Activated naive CD4-positive, alpha-beta T cell treated with anti-CD3 and anti-CD28 coated beads for 36 hours (primary cell): ENCODE measurements at regions not wholly inside any gene's neighbourhood (a gene's known extent, or its start where the extent isn't known, plus 50 kb on each side); places are given as distances from the start of the nearest gene placed in this dataset.

Source experiments
- CTCF ChIA-PET: fragments of 350-600 bp; sonication (Branson Sonifier 250); formaldehyde crosslinking; loops from one replicate; lab custom pipeline; 2021; ENCODE audit warnings: antibody characterized with exemption; lab: Charles Lee
- DNase-seq: peaks from one replicate; pipeline ENCODE4 v3.0.0-alpha.2; 2020
- H3K27ac Mint-ChIP-seq: one replicate; pipeline ENCODE4 v1.8.0; 2021; ENCODE audit warnings: mild to moderate bottlenecking, mixed read lengths
- H3K27me3 Mint-ChIP-seq: one replicate; pipeline ENCODE4 v1.8.0; 2021; ENCODE audit warnings: low read depth, mixed read lengths
- H3K36me3 Mint-ChIP-seq: one replicate; pipeline ENCODE4 v1.8.0; 2021; ENCODE audit warnings: low read depth, mixed read lengths
- H3K4me1 Mint-ChIP-seq: one replicate; pipeline ENCODE4 v1.8.0; 2021; ENCODE audit warnings: low read depth, mixed read lengths
- H3K4me3 Mint-ChIP-seq: one replicate; pipeline ENCODE4 v1.8.0; 2021; ENCODE audit warnings: mild to moderate bottlenecking, moderate library complexity, mixed read lengths
- H3K9me3 Mint-ChIP-seq: one replicate; pipeline ENCODE4 v1.8.0; 2021; ENCODE audit warnings: mixed read lengths
- intact Hi-C: fragments of 100-400 bp; cut with micrococcal nuclease; formaldehyde crosslinking; loops from one replicate; pipeline ENCODE4 v1.15.1; 2023

DNA sequence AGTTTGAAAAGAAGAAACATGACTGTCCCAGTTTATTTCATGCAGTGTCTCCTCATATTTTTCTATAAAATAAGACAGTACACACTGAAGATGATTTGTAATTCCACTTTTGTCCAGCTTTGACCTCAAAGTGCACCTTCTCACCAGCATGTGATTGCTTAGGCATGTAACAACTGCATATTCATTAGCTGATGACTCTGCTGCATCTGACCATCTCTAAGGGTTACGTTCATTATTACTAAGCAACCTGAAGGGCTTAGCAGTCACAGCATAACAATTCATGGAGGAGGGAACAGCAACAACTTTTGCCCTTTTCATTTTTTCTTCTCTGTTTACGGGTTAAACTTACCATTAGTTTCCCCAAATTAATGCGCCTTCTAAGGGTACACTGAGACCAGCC, 330.6 kb upstream of the PIK3C3 start:
- Mint-ChIP-seq H3K36me3 (no peaks in the 10 kb centered on the region), H3K27ac (no peak overlapping the region), H3K9me3 (no peaks in the 10 kb centered on the region), H3K27me3 (no peaks in the 10 kb centered on the region), H3K4me3 (no peak overlapping the region), H3K4me1 (no peaks in the 10 kb centered on the region)
- CTCF ChIA-PET, result no interaction called here
- intact Hi-C loops, result no loop called here
- no peak for DNase-seq

DNA sequence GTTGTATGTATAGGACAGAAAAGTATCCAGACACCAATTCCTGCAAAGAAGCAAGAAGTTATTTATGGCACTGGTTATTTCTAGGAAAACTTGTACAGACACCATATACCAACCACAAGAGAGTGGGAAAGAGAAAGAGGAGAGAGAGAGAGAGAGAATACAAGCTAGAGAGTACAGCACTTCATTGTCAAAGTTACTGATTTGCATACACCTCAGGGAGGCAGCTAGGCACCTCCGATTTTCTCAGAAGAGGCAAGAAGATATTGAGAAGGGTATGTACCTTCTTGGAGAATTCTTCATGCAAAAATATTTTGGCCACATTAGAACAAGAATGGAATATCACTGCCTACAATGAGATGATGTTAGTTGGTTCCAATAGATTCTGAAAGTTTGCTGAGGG, 333.9 kb upstream of the PIK3C3 start:
- CTCF ChIA-PET, result no interaction called here
- intact Hi-C loops, result no loop called here
- no peak overlapping the region for H3K27ac Mint-ChIP-seq
- no peaks in the 10 kb centered on the region for H3K4me1 Mint-ChIP-seq
- DNase-seq, result no peak
- H3K4me3 Mint-ChIP-seq, result no peak overlapping the region
- H3K27me3 Mint-ChIP-seq, result no peaks in the 10 kb centered on the region
- no peaks in the 10 kb centered on the region for H3K36me3 Mint-ChIP-seq
- no peaks in the 10 kb centered on the region for H3K9me3 Mint-ChIP-seq

DNA sequence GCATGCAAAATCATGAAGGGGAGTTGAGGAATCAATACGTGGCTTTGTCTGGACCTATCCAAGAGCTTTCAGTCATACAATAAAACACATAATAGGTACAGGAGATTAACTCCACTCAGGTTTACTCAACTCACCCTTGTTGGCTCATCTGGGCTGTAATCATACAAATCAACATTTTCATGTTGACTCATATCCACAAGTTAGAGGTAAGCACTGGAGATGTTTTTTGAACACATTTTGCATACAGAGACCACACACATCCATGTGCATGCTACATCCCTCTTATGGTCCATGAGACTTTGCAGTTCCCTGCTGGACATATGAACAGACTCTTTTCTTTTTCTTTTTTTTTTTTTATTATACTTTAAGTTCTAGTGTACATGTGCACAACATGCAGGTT, 336.9 kb upstream of the PIK3C3 start:
- no peaks in the 10 kb centered on the region for H3K27me3 Mint-ChIP-seq
- H3K4me1 Mint-ChIP-seq, result no peaks in the 10 kb centered on the region
- H3K27ac Mint-ChIP-seq, result no peak overlapping the region
- intact Hi-C loops, result loop anchor here (10.0 kb wide), 1 partner anchor 57 kb away; no protein-coding TSS in a partner anchor
- no peak for DNase-seq
- H3K4me3 Mint-ChIP-seq, result no peak overlapping the region
- H3K9me3 Mint-ChIP-seq, result peaks cover 1% of the 10 kb centered on the region
- CTCF ChIA-PET, result no interaction called here
- H3K36me3 Mint-ChIP-seq, result no peaks in the 10 kb centered on the region

DNA sequence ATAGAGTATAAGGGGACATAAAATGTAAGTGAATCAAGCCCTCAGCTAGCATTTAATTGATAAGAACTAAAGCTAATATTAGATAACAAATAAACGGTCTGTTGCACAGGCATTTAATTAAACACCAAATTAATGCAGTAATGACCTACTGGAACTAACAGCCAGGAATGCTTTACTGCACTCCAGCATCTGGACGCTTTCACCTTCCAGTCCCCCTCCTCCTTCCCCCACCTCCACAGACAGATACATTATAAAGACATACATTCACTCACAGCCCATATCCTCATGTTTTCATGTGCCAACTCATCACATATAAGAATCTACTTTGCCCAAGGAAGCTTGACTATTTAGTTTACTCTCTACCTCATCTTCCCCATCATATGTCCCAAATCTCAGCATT, 337.4 kb upstream of the PIK3C3 start:
- no peak for DNase-seq
- intact Hi-C loops, result loop anchor here (10.0 kb wide), 1 partner anchor 57 kb away; no protein-coding TSS in a partner anchor
- H3K36me3 Mint-ChIP-seq, result no peaks in the 10 kb centered on the region
- H3K27me3 Mint-ChIP-seq, result no peaks in the 10 kb centered on the region
- no peak overlapping the region for H3K4me3 Mint-ChIP-seq
- H3K4me1 Mint-ChIP-seq, result no peaks in the 10 kb centered on the region
- H3K9me3 Mint-ChIP-seq, result peaks cover 1% of the 10 kb centered on the region
- no peak overlapping the region for H3K27ac Mint-ChIP-seq
- CTCF ChIA-PET, result no interaction called here

DNA sequence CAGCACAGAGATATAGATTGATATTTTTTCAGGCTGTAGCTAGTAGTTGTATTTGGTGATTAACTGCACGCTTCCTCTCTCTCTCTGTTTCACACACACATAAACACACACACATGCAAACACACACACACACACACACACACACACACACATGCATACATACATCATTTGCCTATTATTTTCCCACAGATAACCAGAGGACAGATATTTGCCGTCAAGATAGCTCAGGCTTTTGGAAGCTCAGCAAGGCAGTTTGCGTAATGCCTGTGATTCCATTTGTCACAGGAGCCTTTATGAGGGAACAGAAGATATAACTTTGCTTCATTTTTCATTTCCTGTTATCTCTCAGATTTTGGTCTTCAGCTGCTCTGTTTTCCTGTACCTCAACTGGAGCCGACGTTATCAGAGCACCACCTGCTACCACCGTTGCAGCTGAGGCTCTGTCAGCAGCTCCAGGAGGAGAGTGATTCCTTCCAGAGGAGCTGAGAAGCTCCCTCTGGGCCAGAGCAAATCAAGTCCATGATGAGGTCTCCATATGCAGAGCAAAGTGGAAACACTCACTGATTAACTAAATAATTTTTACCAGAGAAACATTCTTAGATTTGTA, 341.9 kb upstream of the PIK3C3 start:
- Mint-ChIP-seq H3K4me1 (no peaks in the 10 kb centered on the region), H3K9me3 (peaks cover 8% of the 10 kb centered on the region), H3K36me3 (no peaks in the 10 kb centered on the region), H3K27me3 (no peaks in the 10 kb centered on the region), H3K27ac (no peak overlapping the region), H3K4me3 (no peak overlapping the region)
- no peak for DNase-seq
- intact Hi-C loops, result loop anchor here (10.0 kb wide), 1 partner anchor 62 kb away; no protein-coding TSS in a partner anchor
- CTCF ChIA-PET, result no interaction called here

DNA sequence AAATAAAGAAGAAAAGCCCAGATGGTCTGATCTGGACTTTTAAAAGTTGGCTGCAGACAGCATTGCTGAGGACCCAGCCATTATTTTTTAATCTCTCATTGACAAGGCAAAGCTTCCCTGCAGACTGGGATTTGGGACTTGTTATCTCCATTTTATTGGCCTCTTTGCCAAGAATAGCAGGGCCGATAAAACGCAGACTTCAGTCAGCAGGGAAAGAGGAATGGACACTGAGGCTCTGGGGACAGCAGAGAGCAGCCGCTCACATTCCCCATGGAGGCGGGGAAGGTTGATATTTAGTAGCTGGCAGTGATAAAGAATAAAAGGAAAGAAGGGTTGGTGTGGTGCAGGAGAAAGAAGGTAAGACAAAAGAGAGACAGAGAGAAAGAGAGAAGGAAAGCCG, 350.1 kb upstream of the PIK3C3 start:
- Mint-ChIP-seq H3K27ac (no peak overlapping the region), H3K4me1 (no peaks in the 10 kb centered on the region), H3K36me3 (no peaks in the 10 kb centered on the region), H3K9me3 (peaks cover 12% of the 10 kb centered on the region), H3K4me3 (no peak overlapping the region), H3K27me3 (no peaks in the 10 kb centered on the region)
- no peak for DNase-seq
- CTCF ChIA-PET, result no interaction called here
- intact Hi-C loops, result no loop called here

DNA sequence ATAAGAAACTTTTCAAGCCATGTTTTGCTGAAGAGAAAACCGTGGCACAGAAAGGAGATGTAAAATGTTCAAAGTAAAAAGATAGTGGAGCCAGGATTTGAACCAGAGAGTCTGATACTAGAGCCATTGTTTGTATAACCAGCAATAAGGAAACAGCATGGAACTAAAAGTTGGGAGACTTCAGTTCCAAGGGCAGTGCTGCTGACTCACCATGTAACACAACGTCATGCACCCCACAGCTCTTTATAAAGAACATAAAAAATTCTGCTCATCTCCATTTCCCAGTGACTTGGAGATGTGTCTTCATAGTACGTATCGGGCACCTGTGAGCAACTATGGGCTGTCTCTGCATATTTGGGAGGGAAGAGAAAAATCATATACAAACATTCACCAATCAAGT, 353.0 kb upstream of the PIK3C3 start:
- intact Hi-C loops, result no loop called here
- DNase-seq, result no peak
- peaks cover 3% of the 10 kb centered on the region for H3K9me3 Mint-ChIP-seq
- no peak overlapping the region for H3K4me3 Mint-ChIP-seq
- CTCF ChIA-PET, result no interaction called here
- H3K36me3 Mint-ChIP-seq, result no peaks in the 10 kb centered on the region
- no peaks in the 10 kb centered on the region for H3K4me1 Mint-ChIP-seq
- H3K27me3 Mint-ChIP-seq, result no peaks in the 10 kb centered on the region
- no peak overlapping the region for H3K27ac Mint-ChIP-seq

DNA sequence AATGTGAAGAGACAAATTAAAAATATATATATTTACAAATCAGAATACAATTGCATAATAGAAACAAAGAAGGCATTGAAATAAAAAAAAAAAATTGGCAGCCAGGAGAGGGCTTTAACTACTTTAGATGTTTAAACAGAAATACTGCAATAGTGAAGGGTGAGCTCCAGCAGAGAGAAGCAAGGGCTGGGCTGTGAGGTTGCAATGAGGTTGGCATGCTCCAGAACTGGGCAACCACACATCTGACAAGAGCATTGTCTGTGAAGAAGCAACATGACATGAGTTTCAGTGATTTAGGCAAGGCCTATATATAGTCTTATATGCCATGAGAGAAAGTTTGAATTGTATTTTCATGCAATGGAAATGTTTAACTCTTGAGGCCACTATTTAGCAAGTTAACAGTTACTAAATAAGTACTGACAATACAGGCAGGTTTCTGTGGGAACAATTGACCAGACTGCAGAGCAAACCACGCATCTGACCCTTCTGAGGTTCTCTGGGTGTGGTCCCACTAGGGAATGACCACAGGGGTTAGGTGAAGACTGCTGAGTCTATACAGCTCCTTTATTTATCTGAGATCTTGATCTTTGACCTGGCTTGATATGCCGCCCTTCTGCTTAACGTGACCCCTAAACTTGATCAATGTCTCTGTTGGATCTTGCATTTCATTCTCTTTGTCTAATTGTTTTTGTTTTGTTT, 354.2 kb upstream of the PIK3C3 start:
- no peaks in the 10 kb centered on the region for H3K9me3 Mint-ChIP-seq
- no peak for DNase-seq
- intact Hi-C loops, result no loop called here
- no peak overlapping the region for H3K4me3 Mint-ChIP-seq
- H3K27me3 Mint-ChIP-seq, result no peaks in the 10 kb centered on the region
- no peaks in the 10 kb centered on the region for H3K36me3 Mint-ChIP-seq
- no peak overlapping the region for H3K27ac Mint-ChIP-seq
- CTCF ChIA-PET, result no interaction called here
- no peaks in the 10 kb centered on the region for H3K4me1 Mint-ChIP-seq

DNA sequence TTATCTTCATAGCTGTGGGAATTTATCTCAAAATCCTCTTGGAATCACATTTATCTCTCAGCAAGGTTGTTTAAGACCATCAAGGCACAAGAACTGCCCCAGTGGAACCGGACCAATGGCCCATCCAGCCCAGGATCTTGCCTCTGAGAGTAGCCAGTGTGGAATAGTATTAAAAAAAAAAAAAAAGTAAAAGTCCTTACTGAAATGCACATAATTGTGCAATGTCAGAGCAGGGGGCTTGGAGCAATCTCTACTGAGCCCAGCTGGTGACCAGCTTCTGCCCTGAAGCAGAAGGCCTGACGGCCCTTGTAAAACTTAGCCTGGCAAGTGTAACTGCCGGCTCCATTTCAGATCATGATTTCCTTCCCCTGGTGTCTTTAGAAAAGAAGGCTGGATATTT, 355.6 kb upstream of the PIK3C3 start:
- no peak for DNase-seq
- Mint-ChIP-seq H3K36me3 (no peaks in the 10 kb centered on the region), H3K4me1 (no peaks in the 10 kb centered on the region), H3K9me3 (no peaks in the 10 kb centered on the region), H3K27me3 (no peaks in the 10 kb centered on the region), H3K27ac (no peak overlapping the region), H3K4me3 (no peak overlapping the region)
- intact Hi-C loops, result no loop called here
- CTCF ChIA-PET, result no interaction called here

DNA sequence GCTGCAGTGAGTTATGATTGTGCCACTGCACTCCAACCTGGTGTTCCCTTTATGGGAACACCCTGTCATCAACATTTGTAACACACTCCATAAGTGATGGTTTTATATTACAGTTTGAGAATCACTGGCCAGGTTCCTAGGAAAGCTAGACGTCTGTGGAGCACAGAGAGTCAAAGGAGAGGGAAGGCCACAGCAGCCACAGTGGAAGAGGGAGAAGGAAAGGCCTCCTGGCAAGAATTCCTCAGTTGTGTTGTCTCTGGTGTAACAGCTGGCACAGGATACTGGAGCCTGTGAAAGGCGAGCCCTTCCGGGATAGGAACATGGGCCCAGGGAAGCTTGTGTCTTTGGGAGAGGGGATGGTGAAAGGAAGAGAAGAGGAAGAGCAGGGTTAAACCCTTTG, 360.5 kb upstream of the PIK3C3 start:
- H3K27ac Mint-ChIP-seq, result no peak overlapping the region
- no peaks in the 10 kb centered on the region for H3K36me3 Mint-ChIP-seq
- no peaks in the 10 kb centered on the region for H3K4me1 Mint-ChIP-seq
- DNase-seq, result no peak
- no peaks in the 10 kb centered on the region for H3K27me3 Mint-ChIP-seq
- H3K4me3 Mint-ChIP-seq, result no peak overlapping the region
- intact Hi-C loops, result no loop called here
- CTCF ChIA-PET, result no interaction called here
- H3K9me3 Mint-ChIP-seq, result no peaks in the 10 kb centered on the region

DNA sequence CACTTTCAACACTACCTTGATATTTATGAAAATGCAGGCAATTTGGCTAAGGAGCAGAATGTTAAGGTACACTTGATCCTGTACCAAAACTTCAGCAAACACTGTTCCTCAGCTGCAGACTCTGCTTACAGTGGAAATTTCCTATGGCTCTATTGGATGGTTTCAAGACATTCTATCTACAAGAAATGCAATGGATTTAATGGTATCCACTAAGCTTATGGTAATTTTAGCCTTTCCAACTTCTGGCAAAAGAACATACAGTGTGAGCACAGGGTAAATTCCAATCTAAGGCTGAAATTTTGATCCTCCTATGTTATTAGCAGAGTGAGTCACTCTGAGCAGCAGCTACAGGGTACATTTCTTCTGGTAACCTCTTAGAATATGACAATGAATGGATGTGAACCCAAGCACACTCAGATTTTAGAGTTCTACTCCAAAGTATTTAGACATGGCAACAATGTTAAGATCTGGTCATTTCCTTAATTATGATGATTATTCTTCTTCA, 361.8 kb upstream of the PIK3C3 start:
- no peak for DNase-seq
- Mint-ChIP-seq H3K27me3 (no peaks in the 10 kb centered on the region), H3K36me3 (no peaks in the 10 kb centered on the region), H3K27ac (no peak overlapping the region), H3K9me3 (no peaks in the 10 kb centered on the region), H3K4me3 (no peak overlapping the region), H3K4me1 (no peaks in the 10 kb centered on the region)
- CTCF ChIA-PET, result no interaction called here
- intact Hi-C loops, result no loop called here

DNA sequence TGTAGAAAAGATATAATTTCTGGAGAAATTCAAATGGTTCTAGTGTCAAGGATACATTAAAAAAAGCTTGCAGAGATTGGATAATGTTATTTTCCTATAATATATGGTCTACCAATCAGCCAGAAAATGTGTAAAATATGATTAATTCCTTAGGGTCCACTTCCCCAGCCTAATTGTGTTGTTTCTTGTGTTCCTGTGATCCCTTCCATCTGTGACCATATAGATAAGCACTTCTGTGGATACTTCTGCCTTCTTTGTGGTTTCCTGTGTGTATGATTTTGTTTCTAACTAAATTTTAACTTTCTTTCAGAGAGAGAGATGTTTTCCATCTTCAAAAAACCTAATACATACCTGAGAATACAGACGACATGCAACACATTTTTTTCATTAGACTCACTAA, 367.1 kb upstream of the PIK3C3 start:
- CTCF ChIA-PET, result no interaction called here
- intact Hi-C loops, result no loop called here
- Mint-ChIP-seq H3K9me3 (no peaks in the 10 kb centered on the region), H3K36me3 (no peaks in the 10 kb centered on the region), H3K27ac (no peak overlapping the region), H3K4me3 (no peak overlapping the region), H3K4me1 (no peaks in the 10 kb centered on the region), H3K27me3 (no peaks in the 10 kb centered on the region)
- no peak for DNase-seq

DNA sequence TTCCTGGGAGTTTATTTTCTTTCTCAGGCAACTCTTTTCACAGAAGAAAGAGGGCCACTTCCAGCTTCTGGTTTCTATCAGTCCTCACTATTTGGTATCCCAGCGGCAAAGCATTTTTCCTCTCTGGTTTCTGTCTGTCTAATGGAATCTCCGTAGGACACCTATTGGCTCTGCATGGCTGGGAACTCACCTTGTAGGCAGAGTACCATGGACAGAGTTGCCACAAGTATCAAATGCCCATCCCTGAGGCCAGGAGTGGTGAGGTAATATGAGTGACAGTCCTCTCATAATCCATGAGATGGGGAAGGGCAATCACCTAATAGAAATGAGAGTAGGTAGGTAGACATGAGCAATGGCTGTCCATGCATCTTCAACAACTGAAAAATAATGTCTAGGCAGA, 369.5 kb upstream of the PIK3C3 start:
- intact Hi-C loops, result no loop called here
- no peaks in the 10 kb centered on the region for H3K9me3 Mint-ChIP-seq
- CTCF ChIA-PET, result interaction anchor here (0.6 kb wide), 1 partner anchor 465 kb away, joined by 3 read pairs; no protein-coding TSS in a partner anchor
- no peak overlapping the region for H3K4me3 Mint-ChIP-seq
- H3K27ac Mint-ChIP-seq, result no peak overlapping the region
- DNase-seq, result no peak
- no peaks in the 10 kb centered on the region for H3K36me3 Mint-ChIP-seq
- no peaks in the 10 kb centered on the region for H3K27me3 Mint-ChIP-seq
- H3K4me1 Mint-ChIP-seq, result no peaks in the 10 kb centered on the region
